ENCODE measurements at regions not wholly inside any gene's neighbourhood (a gene's known extent, or its start where the extent isn't known, plus 50 kb on each side); places are given as distances from the start of the nearest gene placed in this dataset.

DNA sequence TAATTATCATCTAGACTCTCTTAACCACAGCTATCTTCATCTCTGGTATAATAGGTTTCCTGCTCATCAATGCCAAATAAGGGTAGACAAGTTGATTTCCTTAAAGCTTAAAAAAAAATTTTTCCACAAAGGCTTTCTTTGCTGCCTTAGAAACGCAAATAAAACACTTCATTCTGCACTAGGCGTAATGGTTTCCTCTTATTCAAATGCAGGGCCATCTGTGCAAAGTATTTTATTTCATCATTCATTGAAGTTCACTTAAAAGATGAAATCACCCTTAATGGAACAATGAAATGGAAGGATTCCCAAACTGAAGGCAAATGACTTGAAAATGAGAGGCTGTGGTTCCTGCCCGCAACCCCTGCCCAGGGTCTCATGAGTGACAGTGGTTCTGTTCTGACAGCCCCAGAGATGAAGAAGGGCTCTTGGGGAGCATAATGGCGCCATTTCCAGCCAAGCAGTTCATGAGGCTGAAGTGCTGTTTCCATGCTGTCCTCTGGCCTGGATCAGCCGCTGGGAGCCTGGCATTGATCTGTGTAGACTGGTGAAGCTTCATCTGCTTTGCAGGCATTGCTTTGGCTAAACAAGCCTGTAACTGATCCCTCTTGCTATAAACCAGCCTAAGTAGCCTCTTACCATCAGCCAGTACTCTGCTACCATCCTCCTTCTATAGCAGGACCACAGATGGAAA, 276.9 kb upstream of the WWC1 start:
- Histone ChIP-seq H3K4me3 (ENCODE audit: insufficient read depth, low read length, poor library complexity, severe bottlenecking) (no peak overlapping the region), H3K79me2 (ENCODE audit: insufficient read depth, low read length) (no peaks in the 10 kb centered on the region), H2AFZ (ENCODE audit: low read depth, low read length, severe bottlenecking) (no peak overlapping the region), H3K27me3 (ENCODE audit: low read length) (no peaks in the 10 kb centered on the region), H3K27ac (ENCODE audit: low read depth, low read length) (no peak overlapping the region), H3K9ac (ENCODE audit: low read length) (no peak overlapping the region), H3K9me2 (replicated peaks; ENCODE audit: insufficient read depth, low read length) (no peaks in the 10 kb centered on the region), H4K20me1 (ENCODE audit: low read depth, low read length) (no peaks in the 10 kb centered on the region), H3F3A (ENCODE audit: insufficient read depth) (no peaks in the 10 kb centered on the region), H3K9me3 (ENCODE audit: insufficient read depth, low read length) (no peaks in the 10 kb centered on the region), H3K4me2 (ENCODE audit: low read depth, low read length, poor library complexity, severe bottlenecking) (no peak overlapping the region), H3K36me3 (ENCODE audit: low read length) (no peaks in the 10 kb centered on the region)
- TF ChIP-seq EZH2phosphoT487 (conservative IDR thresholded peaks at IDR 0.05; ENCODE audit: low read length) = no peak
- TF ChIP-seq, protein P1, sequence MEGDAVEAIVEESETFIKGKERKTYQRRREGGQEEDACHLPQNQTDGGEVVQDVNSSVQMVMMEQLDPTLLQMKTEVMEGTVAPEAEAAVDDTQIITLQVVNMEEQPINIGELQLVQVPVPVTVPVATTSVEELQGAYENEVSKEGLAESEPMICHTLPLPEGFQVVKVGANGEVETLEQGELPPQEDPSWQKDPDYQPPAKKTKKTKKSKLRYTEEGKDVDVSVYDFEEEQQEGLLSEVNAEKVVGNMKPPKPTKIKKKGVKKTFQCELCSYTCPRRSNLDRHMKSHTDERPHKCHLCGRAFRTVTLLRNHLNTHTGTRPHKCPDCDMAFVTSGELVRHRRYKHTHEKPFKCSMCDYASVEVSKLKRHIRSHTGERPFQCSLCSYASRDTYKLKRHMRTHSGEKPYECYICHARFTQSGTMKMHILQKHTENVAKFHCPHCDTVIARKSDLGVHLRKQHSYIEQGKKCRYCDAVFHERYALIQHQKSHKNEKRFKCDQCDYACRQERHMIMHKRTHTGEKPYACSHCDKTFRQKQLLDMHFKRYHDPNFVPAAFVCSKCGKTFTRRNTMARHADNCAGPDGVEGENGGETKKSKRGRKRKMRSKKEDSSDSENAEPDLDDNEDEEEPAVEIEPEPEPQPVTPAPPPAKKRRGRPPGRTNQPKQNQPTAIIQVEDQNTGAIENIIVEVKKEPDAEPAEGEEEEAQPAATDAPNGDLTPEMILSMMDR (IDR thresholded peaks at IDR 0.05; ENCODE audit: insufficient read depth, low read length, poor library complexity, severe bottlenecking) = no peak

DNA sequence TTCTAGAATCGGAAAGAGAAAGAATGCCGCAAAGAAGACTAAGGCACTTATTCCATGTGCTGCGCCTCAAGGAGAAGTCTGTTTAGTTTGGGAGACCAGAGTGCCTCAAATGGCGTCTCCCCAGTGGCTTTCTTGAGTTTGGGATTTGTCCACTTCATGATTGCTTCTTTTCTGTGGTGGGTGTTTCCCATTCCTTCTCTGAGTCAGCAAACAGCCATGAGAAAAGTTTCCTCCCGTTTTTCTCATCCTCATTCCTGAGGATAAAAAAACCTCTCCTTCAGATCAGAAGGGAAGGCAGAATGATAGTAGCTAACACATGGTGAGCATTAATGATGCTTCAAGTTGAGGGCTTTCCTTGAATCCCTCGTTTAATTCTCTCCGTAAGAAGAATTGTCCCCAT, 275.9 kb upstream of the WWC1 start:
- Histone ChIP-seq H3K36me3 (ENCODE audit: low read length) (no peaks in the 10 kb centered on the region), H3K9me3 (ENCODE audit: insufficient read depth, low read length) (no peaks in the 10 kb centered on the region), H3F3A (ENCODE audit: insufficient read depth) (no peaks in the 10 kb centered on the region), H3K27ac (ENCODE audit: low read depth, low read length) (no peak overlapping the region), H4K20me1 (ENCODE audit: low read depth, low read length) (no peaks in the 10 kb centered on the region), H2AFZ (ENCODE audit: low read depth, low read length, severe bottlenecking) (no peak overlapping the region), H3K4me2 (ENCODE audit: low read depth, low read length, poor library complexity, severe bottlenecking) (no peak overlapping the region), H3K9me2 (replicated peaks; ENCODE audit: insufficient read depth, low read length) (no peaks in the 10 kb centered on the region), H3K4me3 (ENCODE audit: insufficient read depth, low read length, poor library complexity, severe bottlenecking) (no peak overlapping the region), H3K9ac (ENCODE audit: low read length) (no peak overlapping the region), H3K27me3 (ENCODE audit: low read length) (no peaks in the 10 kb centered on the region), H3K79me2 (ENCODE audit: insufficient read depth, low read length) (no peaks in the 10 kb centered on the region)
- no peak for TF ChIP-seq EZH2phosphoT487 (conservative IDR thresholded peaks at IDR 0.05; ENCODE audit: low read length)
- TF ChIP-seq, protein P1 (IDR thresholded peaks at IDR 0.05; ENCODE audit: insufficient read depth, low read length, poor library complexity, severe bottlenecking) = no peak

DNA sequence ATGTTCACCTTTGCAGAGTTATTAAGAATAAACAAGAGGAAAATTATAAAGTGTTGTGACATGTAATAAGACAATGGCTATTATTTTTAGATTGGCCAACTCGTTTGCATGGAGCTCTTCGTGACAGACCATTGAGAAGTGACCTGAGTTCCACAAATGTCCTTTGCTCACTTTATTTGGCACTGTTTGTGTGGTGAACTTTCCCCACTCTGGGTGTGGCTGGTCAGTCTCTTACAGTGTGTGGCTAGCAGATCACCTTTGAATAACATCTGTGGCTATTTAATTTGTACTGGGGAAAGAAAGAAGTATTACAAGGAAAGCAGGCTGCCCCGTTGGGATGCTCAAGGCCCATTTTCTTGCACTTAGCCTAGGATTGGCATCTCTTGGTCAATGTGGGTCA, 274.1 kb upstream of the WWC1 start:
- H4K20me1 ChIP-seq (ENCODE audit: low read depth, low read length) = no peaks in the 10 kb centered on the region
- no peaks in the 10 kb centered on the region for H3K9me2 ChIP-seq (replicated peaks; ENCODE audit: insufficient read depth, low read length)
- no peak overlapping the region for H3K27ac ChIP-seq (ENCODE audit: low read depth, low read length)
- no peaks in the 10 kb centered on the region for H3K36me3 ChIP-seq (ENCODE audit: low read length)
- no peak for TF ChIP-seq EZH2phosphoT487 (conservative IDR thresholded peaks at IDR 0.05; ENCODE audit: low read length)
- TF ChIP-seq, protein P1 (IDR thresholded peaks at IDR 0.05; ENCODE audit: insufficient read depth, low read length, poor library complexity, severe bottlenecking) = no peak
- no peak overlapping the region for H2AFZ ChIP-seq (ENCODE audit: low read depth, low read length, severe bottlenecking)
- H3K4me3 ChIP-seq (ENCODE audit: insufficient read depth, low read length, poor library complexity, severe bottlenecking) = no peak overlapping the region
- H3F3A ChIP-seq (ENCODE audit: insufficient read depth) = no peaks in the 10 kb centered on the region
- no peaks in the 10 kb centered on the region for H3K79me2 ChIP-seq (ENCODE audit: insufficient read depth, low read length)
- H3K4me2 ChIP-seq (ENCODE audit: low read depth, low read length, poor library complexity, severe bottlenecking) = no peak overlapping the region
- no peaks in the 10 kb centered on the region for H3K9me3 ChIP-seq (ENCODE audit: insufficient read depth, low read length)
- no peaks in the 10 kb centered on the region for H3K27me3 ChIP-seq (ENCODE audit: low read length)
- no peak overlapping the region for H3K9ac ChIP-seq (ENCODE audit: low read length)

Measured in SU-DHL-6 (cell line).